IPS DF 6.9 (cell line): ENCODE measurements at regions not wholly inside any gene's neighbourhood (a gene's known extent, or its start where the extent isn't known, plus 50 kb on each side); places are given as distances from the start of the nearest gene placed in this dataset.
"Not testable (repeated sequence)": the region's sequence is repeated elsewhere in the genome, so short reads cannot be mapped to it uniquely, and the experiment has no call there.

ENCODE experiments used
- DNase-seq: peaks from one replicate; pipeline ENCODE4 v3.0.0-alpha.2; 2013; ENCODE audit warnings: low read depth, low spot score
- H3K27ac ChIP-seq: one replicate; pipeline ENCODE4 v1.5.1; 2013; ENCODE audit warnings: low read length, control low read depth
- H3K27me3 ChIP-seq: 2 replicates; pipeline ENCODE4 v1.6.1; 2013; ENCODE audit warnings: mild to moderate bottlenecking, low read length; ENCODE audit not compliant: control insufficient read depth, insufficient read depth
- H3K36me3 ChIP-seq: 2 replicates; pipeline ENCODE4 v1.6.1; 2013; ENCODE audit warnings: low read length; ENCODE audit not compliant: control insufficient read depth, insufficient read depth
- H3K4me1 ChIP-seq: 2 replicates; pipeline ENCODE4 v1.6.1; 2013; ENCODE audit warnings: low read length; ENCODE audit not compliant: control insufficient read depth, insufficient read depth
- H3K4me3 ChIP-seq: 2 replicates; pipeline ENCODE4 v1.5.1; 2013; ENCODE audit warnings: mild to moderate bottlenecking, low read length
- H3K9me3 ChIP-seq: 2 replicates; pipeline ENCODE4 v1.6.1; 2013; ENCODE audit warnings: low read length, inconsistent platforms; ENCODE audit not compliant: control insufficient read depth, insufficient read depth
- WGBS: extraction: QIAGEN DNeasy Blood & Tissue Kit; methylation state at CpG from one replicate; pipeline ENCODE4 v1.1.7; 2013; ENCODE audit warnings: mixed read lengths, missing lambda C conversion rate; ENCODE audit not compliant: insufficient read length, insufficient coverage; 5-methylcytosine and 5-hydroxymethylcytosine counted together

DNA sequence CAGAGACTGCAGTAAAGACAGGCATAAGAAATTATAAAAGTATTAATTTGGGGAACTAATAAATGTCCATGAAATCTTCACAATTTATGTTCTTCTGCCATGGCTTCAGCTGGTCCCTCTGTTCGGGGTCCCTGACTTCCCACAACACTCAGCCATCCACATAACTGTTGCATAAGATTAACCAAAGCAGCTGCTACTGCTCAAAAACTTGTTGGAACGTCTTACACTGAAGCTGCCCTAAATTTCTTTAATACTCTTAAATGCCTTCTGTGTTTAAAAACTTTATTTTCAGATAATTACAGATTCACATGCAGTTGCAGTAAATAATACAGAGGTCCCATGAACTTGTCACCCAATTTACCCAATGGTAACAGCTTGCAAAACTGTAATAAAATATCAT lies 193.1 kb upstream of the DTNA start:
- not testable (repeated sequence) for DNase-seq, H3K27ac ChIP-seq, H3K4me1 ChIP-seq, H3K9me3 ChIP-seq, H3K4me3 ChIP-seq, H3K27me3 ChIP-seq, H3K36me3 ChIP-seq
- no CpG with 5 or more reads among the region's 2 CpGs for WGBS

DNA sequence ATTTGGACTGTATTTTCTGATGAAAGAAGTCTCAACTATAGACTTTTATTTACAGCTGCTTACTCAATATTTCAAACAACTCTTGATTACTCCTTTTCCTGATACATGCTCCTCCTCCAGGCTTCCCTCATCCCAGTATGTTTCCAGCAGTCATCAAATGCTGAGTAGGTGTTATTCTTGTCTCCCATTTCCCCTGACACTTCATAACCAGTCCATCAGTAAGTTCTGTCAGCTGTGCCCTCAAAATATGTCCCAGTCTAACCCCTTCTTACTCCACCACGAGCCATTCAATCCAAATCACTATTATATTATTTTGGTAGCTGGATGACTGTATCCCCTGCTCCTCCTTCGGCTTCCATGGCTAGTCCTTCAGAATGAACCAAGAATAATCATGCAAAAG lies 189.1 kb upstream of the DTNA start:
- no CpG with 5 or more reads among the region's 2 CpGs for WGBS
- H3K27me3 ChIP-seq = no peaks in the 10 kb centered on the region
- no peak for DNase-seq
- no peak overlapping the region for H3K27ac ChIP-seq
- no peaks in the 10 kb centered on the region for H3K36me3 ChIP-seq
- no peaks in the 10 kb centered on the region for H3K9me3 ChIP-seq
- no peaks in the 10 kb centered on the region for H3K4me1 ChIP-seq
- no peak overlapping the region for H3K4me3 ChIP-seq

DNA sequence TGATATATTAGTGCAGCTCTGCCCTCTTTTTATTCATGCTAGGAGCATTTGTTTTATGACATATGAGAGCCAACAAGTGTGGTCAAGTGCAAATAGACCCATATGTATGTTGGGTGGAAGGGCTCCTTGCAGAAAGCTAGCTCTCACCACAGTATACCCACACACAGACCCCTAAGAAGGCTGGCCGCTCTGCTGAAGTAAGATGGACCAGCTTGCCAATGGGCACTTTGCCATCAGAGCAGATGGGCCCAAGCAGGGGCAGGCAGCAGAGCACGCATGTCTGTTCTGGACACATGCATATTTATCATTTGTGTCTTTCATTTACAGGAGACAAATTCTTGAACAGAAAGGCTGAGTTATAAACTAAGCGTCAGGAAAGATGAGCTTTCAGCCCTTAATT lies 187.5 kb upstream of the DTNA start:
- no peaks in the 10 kb centered on the region for H3K9me3 ChIP-seq
- no CpG with 5 or more reads among the region's 3 CpGs for WGBS
- H3K4me1 ChIP-seq = no peaks in the 10 kb centered on the region; the same call in 1 of the 2 replicates
- no peaks in the 10 kb centered on the region for H3K27me3 ChIP-seq
- H3K27ac ChIP-seq = no peak overlapping the region
- H3K4me3 ChIP-seq = no peak overlapping the region
- DNase-seq = no peak
- H3K36me3 ChIP-seq = no peaks in the 10 kb centered on the region

DNA sequence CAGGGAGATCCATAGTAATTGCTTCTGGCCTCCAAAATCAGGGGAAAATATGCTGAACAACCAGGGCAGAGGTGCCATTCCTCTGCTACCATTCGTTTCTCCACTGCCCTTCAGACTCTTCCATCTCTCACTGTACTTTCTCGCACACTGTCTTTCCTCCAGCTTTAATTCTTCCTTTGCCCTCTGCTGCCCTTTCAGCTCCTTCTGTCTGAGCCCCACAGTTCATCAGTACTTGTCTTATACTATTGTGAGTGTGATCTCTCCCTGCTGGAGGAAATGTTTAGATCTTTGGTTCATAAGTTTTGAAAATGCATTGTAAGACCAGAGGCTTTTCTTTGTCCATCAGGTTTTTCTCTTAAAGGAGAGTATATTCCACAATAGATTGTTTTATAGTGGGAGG lies 184.9 kb upstream of the DTNA start:
- Histone ChIP-seq H3K27ac (no peak overlapping the region), H3K4me3 (no peak overlapping the region), H3K27me3 (no peaks in the 10 kb centered on the region), H3K36me3 (no peaks in the 10 kb centered on the region), H3K9me3 (no peaks in the 10 kb centered on the region), H3K4me1 (no peaks in the 10 kb centered on the region; the same call in 1 of the 2 replicates)
- no CpG with 5 or more reads among the region's 2 CpGs for WGBS
- DNase-seq = no peak

DNA sequence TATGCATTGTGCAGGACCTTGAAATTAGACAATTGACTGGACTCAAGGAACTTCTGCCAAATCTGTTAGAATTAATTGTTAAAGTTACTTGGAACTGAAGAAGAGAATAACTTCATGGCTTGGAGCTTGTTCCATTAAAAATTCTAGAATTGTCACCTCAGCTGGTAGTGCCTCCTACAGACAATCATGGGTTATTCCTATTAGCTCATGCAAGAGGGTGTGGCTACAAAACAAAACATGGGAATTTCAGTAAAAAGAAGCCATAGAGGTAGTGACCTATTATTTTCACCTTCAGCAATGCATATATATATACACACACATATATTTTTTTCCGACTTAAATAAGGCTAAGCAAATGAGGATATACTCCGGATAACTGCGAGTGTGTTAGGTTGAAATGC lies 181.9 kb upstream of the DTNA start:
- Histone ChIP-seq H3K4me3 (no peak overlapping the region), H3K4me1 (no peaks in the 10 kb centered on the region; the same call in 1 of the 2 replicates), H3K9me3 (no peaks in the 10 kb centered on the region), H3K27ac (no peak overlapping the region), H3K36me3 (no peaks in the 10 kb centered on the region), H3K27me3 (no peaks in the 10 kb centered on the region)
- WGBS = no CpG with 5 or more reads among the region's 3 CpGs
- DNase-seq = no peak

DNA sequence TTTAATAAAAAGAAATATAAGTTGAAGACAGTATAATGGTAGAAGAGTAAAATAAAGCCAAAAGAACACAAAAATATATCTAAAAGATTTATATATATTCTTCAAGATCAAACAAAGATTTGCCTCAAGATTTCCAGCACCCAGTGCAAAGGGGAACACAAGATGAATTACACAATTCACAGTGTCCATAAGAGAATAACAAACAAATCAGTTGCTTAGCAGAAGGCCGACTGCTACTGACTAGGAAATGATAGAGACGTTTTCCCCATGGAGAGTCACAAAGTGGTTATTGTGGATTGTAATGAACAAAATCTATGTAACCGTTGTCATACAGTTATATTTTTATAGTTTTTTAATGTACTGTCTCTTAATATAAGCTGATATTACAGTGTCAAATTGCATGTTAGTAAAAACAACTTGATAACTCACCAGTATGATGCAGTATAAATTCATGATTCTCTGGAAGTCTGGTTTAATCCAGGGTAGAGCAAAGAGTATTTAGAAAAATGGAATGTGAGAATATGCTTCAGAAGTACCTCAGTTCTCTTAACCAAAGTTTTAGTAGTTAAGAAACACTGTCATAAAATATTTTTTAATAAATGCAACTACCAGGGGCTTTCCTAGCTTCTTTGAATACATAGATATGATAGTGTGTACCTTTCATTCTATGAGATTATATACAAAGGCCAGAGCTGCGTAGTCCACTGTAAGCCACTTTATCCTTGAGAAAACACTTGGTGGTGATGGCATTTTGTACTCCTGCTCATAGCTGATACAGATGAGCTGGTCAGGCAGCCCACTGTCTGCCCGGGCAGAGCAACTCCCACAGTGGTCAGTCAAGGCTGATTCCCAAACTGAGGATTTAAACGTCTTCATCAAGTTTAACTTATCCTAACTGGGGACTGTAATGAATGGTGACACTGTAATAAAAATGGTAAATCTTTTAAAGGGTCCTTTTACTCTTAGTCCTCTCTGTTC lies 180.5 kb upstream of the DTNA start:
- H3K27ac ChIP-seq = no peak overlapping the region
- no peaks in the 10 kb centered on the region for H3K27me3 ChIP-seq
- no peaks in the 10 kb centered on the region for H3K9me3 ChIP-seq
- no peaks in the 10 kb centered on the region; the same call in 1 of the 2 replicates for H3K4me1 ChIP-seq
- H3K4me3 ChIP-seq = no peak overlapping the region
- no CpG with 5 or more reads among the region's 6 CpGs for WGBS
- H3K36me3 ChIP-seq = no peaks in the 10 kb centered on the region
- no peak for DNase-seq

DNA sequence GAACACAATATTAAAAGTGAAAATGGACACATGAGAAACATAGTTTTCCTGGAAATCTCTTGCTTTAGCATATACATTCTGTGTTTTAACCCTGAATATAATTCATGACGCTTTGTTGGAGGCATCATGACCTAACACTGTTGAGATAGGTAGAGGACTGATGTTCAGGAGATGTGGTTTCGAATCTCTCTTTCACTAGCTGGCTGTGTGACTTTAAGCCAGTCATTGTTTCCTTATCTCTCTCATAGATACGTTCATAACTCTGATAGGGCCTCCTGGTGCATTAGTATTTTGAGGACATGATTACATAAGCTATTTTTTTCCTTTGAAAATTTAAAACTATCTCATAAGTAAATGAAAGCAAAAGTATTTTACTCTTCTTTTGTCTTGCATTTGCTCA lies 179.0 kb upstream of the DTNA start:
- no peak for DNase-seq
- no peaks in the 10 kb centered on the region for H3K36me3 ChIP-seq
- no peaks in the 10 kb centered on the region for H3K9me3 ChIP-seq
- H3K4me1 ChIP-seq = no peaks in the 10 kb centered on the region; the same call in 1 of the 2 replicates
- no peak overlapping the region for H3K4me3 ChIP-seq
- H3K27ac ChIP-seq = no peak overlapping the region
- no CpG with 5 or more reads among the region's 3 CpGs for WGBS
- no peaks in the 10 kb centered on the region for H3K27me3 ChIP-seq

DNA sequence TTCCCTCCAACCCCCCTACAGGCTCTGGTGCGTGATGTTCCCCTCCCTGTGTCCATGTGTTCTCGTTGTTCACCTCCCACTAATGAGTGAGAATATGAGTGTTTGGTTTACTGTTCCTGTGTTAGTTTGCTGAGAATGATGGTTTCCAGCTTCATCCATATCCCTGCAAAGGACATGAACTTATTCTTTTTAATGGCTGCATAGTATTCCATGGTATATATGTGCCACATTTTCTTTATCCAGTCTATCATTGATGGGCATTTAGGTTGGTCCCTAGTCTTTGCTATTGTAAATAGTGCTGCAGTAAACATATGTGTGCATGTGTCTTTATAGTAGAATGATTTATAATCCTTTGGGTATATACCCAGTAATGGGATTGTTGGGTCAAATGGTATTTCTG lies 175.5 kb upstream of the DTNA start:
- H3K4me3 ChIP-seq, H3K36me3 ChIP-seq, H3K27ac ChIP-seq, H3K4me1 ChIP-seq, H3K9me3 ChIP-seq, H3K27me3 ChIP-seq, DNase-seq: not testable (repeated sequence)
- WGBS = no CpG with 5 or more reads among the region's 2 CpGs

DNA sequence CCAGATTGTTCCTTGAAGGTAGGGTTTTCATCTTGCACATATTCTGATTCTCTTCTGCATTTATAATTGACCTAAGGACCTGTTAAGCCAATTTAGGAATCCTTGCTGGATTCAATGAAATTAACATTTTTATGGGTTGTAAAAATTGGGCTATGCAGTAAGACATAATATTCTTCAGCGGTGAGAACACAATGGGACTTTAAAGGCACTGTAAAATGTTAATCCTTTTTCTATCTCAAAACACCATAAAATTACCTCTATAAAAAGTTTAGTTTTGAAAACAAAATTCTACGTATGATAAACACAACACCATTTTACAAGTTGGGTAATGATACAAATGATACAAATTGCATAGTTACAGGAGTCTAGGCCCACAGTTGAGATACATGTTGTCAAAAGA lies 169.2 kb upstream of the DTNA start:
- Histone ChIP-seq H3K27me3 (no peaks in the 10 kb centered on the region), H3K4me3 (no peak overlapping the region), H3K4me1 (peaks cover 1% of the 10 kb centered on the region), H3K9me3 (no peaks in the 10 kb centered on the region), H3K36me3 (no peaks in the 10 kb centered on the region), H3K27ac (no peak overlapping the region)
- WGBS = 100% methylated on average over 1 of the region's 2 CpGs
- no peak for DNase-seq

DNA sequence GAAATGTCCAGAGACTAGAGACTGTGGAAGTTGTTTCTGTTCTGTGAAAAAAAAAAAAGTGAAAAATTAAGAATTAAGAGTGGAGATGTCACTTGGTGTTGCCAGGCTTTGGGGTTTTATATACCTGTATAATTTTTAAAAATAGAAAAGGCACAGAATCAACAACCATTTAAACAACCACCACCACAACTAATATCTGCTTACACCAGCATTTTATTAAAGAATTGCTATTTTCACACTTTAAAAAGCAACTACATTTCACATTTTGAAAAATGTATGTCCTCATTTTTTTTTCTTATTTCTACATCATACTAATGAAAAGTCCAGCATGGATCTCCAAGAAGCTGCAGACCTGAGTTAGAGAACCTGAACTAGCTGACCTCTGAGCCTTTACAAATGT lies 167.5 kb upstream of the DTNA start:
- no peaks in the 10 kb centered on the region for H3K9me3 ChIP-seq
- H3K27ac ChIP-seq = no peak overlapping the region

DNA sequence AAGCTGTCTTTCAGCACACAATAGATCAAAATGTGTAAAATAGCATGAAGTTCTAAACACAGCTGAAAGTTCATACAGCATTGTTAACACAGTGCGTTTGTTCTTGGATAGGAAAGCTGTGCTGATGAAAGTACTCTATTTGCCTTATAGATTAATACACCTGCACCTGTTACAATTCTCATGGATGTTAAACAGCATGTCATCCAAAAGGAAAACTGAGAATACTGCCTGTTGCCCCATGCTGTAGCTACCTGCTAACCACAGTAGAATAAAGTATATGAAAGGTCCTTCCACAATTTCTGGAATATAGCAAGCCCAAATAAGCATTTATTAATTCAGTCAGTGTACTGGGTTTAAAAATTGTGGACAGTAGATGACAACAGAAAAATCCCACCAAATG lies 166.7 kb upstream of the DTNA start:
- H3K9me3 ChIP-seq = no peaks in the 10 kb centered on the region
- no peak for DNase-seq
- no peaks in the 10 kb centered on the region for H3K36me3 ChIP-seq
- no CpG with 5 or more reads among the region's 1 CpG for WGBS
- no peak overlapping the region for H3K4me3 ChIP-seq
- H3K4me1 ChIP-seq = peaks cover 1% of the 10 kb centered on the region; the same call in 1 of the 2 replicates
- H3K27me3 ChIP-seq = no peaks in the 10 kb centered on the region
- no peak overlapping the region for H3K27ac ChIP-seq

More for the DNA sequence above, 167.5 kb upstream of the DTNA start:
- no peak for DNase-seq
- Histone ChIP-seq H3K4me3 (no peak overlapping the region), H3K4me1 (peaks cover 1% of the 10 kb centered on the region), H3K36me3 (no peaks in the 10 kb centered on the region), H3K27me3 (no peaks in the 10 kb centered on the region)
